ENCODE measurements at regions not wholly inside any gene's neighbourhood (a gene's known extent, or its start where the extent isn't known, plus 50 kb on each side); places are given as distances from the start of the nearest gene placed in this dataset.

- H3K4me3 Mint-ChIP-seq: no peak overlapping the region
- H3K4me1 Mint-ChIP-seq (ENCODE audit: low read depth): no peaks in the 10 kb centered on the region
- DNase-seq: no peak
- ATAC-seq (replicated peaks in 1 of 2): no peak
- no peaks in the 10 kb centered on the region for H3K36me3 Mint-ChIP-seq (ENCODE audit: insufficient read depth in 2 of 2)
- H3K9me3 Mint-ChIP-seq: peaks cover 2 to 11% of the 10 kb centered on the region in 2 donors
- no peak overlapping the region for H3K27ac Mint-ChIP-seq
- no peaks in the 10 kb centered on the region for H3K27me3 Mint-ChIP-seq (ENCODE audit: low read depth)
These were observed 596.6 kb upstream of the CDH5 start for GRCh38 chr16:65769776-65770438.

GRCh38 chr16:65769055-65769465 lies 597.4 kb upstream of the CDH5 start:
- no peaks in the 10 kb centered on the region for H3K36me3 Mint-ChIP-seq (ENCODE audit: insufficient read depth in 2 of 2)
- H3K27me3 Mint-ChIP-seq (ENCODE audit: low read depth): no peaks in the 10 kb centered on the region
- no peak for ATAC-seq (replicated peaks in 1 of 2)
- H3K4me1 Mint-ChIP-seq (ENCODE audit: low read depth): no peaks in the 10 kb centered on the region
- no peak overlapping the region for H3K27ac Mint-ChIP-seq
- DNase-seq: no peak
- H3K4me3 Mint-ChIP-seq: no peak overlapping the region
- peaks cover 2 to 11% of the 10 kb centered on the region in 2 donors for H3K9me3 Mint-ChIP-seq

GRCh38 chr16:65767125-65767524 lies 599.4 kb upstream of the CDH5 start:
- H3K36me3 Mint-ChIP-seq (ENCODE audit: insufficient read depth in 2 of 2): no peaks in the 10 kb centered on the region

GRCh38 chr16:65763640-65764305 lies 602.7 kb upstream of the CDH5 start:
- ATAC-seq (replicated peaks in 1 of 2) (no peak), DNase-seq (no peak)
- no peak overlapping the region for H3K27ac Mint-ChIP-seq
- peaks cover 3 to 6% of the 10 kb centered on the region in 2 donors for H3K9me3 Mint-ChIP-seq
- H3K4me3 Mint-ChIP-seq: no peak overlapping the region
- H3K27me3 Mint-ChIP-seq (ENCODE audit: low read depth): no peaks in the 10 kb centered on the region
- H3K36me3 Mint-ChIP-seq (ENCODE audit: insufficient read depth in 2 of 2): no peaks in the 10 kb centered on the region
- no peaks in the 10 kb centered on the region for H3K4me1 Mint-ChIP-seq (ENCODE audit: low read depth)

More at GRCh38 chr16:65767125-65767524, 599.4 kb upstream of the CDH5 start:
- no peak for ATAC-seq (replicated peaks in 1 of 2)
- Mint-ChIP-seq H3K27me3 (ENCODE audit: low read depth) (no peaks in the 10 kb centered on the region), H3K4me1 (ENCODE audit: low read depth) (no peaks in the 10 kb centered on the region), H3K9me3 (peaks cover 2 to 11% of the 10 kb centered on the region in 2 donors), H3K4me3 (no peak overlapping the region), H3K27ac (no peak overlapping the region)
- no peak for DNase-seq

- Mint-ChIP-seq H3K9me3 (peaks cover 0 to 2% of the 10 kb centered on the region in 2 donors), H3K27me3 (ENCODE audit: low read depth) (no peaks in the 10 kb centered on the region), H3K4me3 (no peak overlapping the region), H3K36me3 (ENCODE audit: insufficient read depth in 2 of 2) (no peaks in the 10 kb centered on the region), H3K27ac (no peak overlapping the region), H3K4me1 (ENCODE audit: low read depth) (no peaks in the 10 kb centered on the region)
- no peak for ATAC-seq (replicated peaks in 1 of 2)
- no peak for DNase-seq
These were observed 605.6 kb upstream of the CDH5 start for GRCh38 chr16:65760874-65761273.

- Mint-ChIP-seq H3K4me3 (no peak overlapping the region), H3K27ac (no peak overlapping the region), H3K9me3 (peaks cover 2 to 5% of the 10 kb centered on the region in 2 donors), H3K27me3 (ENCODE audit: low read depth) (no peaks in the 10 kb centered on the region), H3K36me3 (ENCODE audit: insufficient read depth in 2 of 2) (no peaks in the 10 kb centered on the region), H3K4me1 (ENCODE audit: low read depth) (no peaks in the 10 kb centered on the region)
- ATAC-seq (replicated peaks in 1 of 2) (no peak), DNase-seq (no peak)
These were observed 607.9 kb upstream of the CDH5 start for GRCh38 chr16:65758620-65759019.

- Mint-ChIP-seq H3K27ac (no peak overlapping the region), H3K27me3 (ENCODE audit: low read depth) (no peaks in the 10 kb centered on the region), H3K4me1 (ENCODE audit: low read depth) (no peaks in the 10 kb centered on the region), H3K4me3 (no peak overlapping the region), H3K36me3 (ENCODE audit: insufficient read depth in 2 of 2) (no peaks in the 10 kb centered on the region), H3K9me3 (peaks cover 4 to 5% of the 10 kb centered on the region in 2 donors)
- ATAC-seq (replicated peaks in 1 of 2) (no peak), DNase-seq (no peak)
These were observed 609.4 kb upstream of the CDH5 start for GRCh38 chr16:65757064-65757463.

- H3K4me1 Mint-ChIP-seq (ENCODE audit: low read depth): no peaks in the 10 kb centered on the region
- DNase-seq (no peak), ATAC-seq (replicated peaks in 1 of 2) (no peak)
- no peaks in the 10 kb centered on the region for H3K36me3 Mint-ChIP-seq (ENCODE audit: insufficient read depth in 2 of 2)
- no peaks in the 10 kb centered on the region for H3K27me3 Mint-ChIP-seq (ENCODE audit: low read depth)
- H3K4me3 Mint-ChIP-seq: no peak overlapping the region
- H3K9me3 Mint-ChIP-seq: peaks cover 2 to 4% of the 10 kb centered on the region in 2 donors
- no peak overlapping the region for H3K27ac Mint-ChIP-seq
These were observed 610.3 kb upstream of the CDH5 start for GRCh38 chr16:65756163-65756562.

GRCh38 chr16:65754820-65755691 lies 611.4 kb upstream of the CDH5 start:
- no peak for DNase-seq
- Mint-ChIP-seq H3K4me1 (ENCODE audit: low read depth) (no peaks in the 10 kb centered on the region), H3K36me3 (ENCODE audit: insufficient read depth in 2 of 2) (no peaks in the 10 kb centered on the region), H3K9me3 (peaks cover 2 to 4% of the 10 kb centered on the region in 2 donors), H3K27ac (no peak overlapping the region), H3K4me3 (no peak overlapping the region), H3K27me3 (ENCODE audit: low read depth) (no peaks in the 10 kb centered on the region)
- ATAC-seq (replicated peaks in 1 of 2): no peak

GRCh38 chr16:65752522-65752844 lies 614.0 kb upstream of the CDH5 start:
- peaks cover 2 to 4% of the 10 kb centered on the region in 2 donors for H3K9me3 Mint-ChIP-seq
- no peak overlapping the region for H3K27ac Mint-ChIP-seq
- H3K4me3 Mint-ChIP-seq: no peak overlapping the region
- H3K36me3 Mint-ChIP-seq (ENCODE audit: insufficient read depth in 2 of 2): no peaks in the 10 kb centered on the region
- no peak for ATAC-seq (replicated peaks in 1 of 2)
- no peaks in the 10 kb centered on the region for H3K4me1 Mint-ChIP-seq (ENCODE audit: low read depth)
- no peaks in the 10 kb centered on the region for H3K27me3 Mint-ChIP-seq (ENCODE audit: low read depth)
- no peak for DNase-seq

GRCh38 chr16:65751622-65752521 lies 614.6 kb upstream of the CDH5 start:
- Mint-ChIP-seq H3K27me3 (ENCODE audit: low read depth) (no peaks in the 10 kb centered on the region), H3K9me3 (peaks cover 2 to 4% of the 10 kb centered on the region in 2 donors), H3K4me1 (ENCODE audit: low read depth) (no peaks in the 10 kb centered on the region), H3K36me3 (ENCODE audit: insufficient read depth in 2 of 2) (no peaks in the 10 kb centered on the region), H3K27ac (no peak overlapping the region), H3K4me3 (no peak overlapping the region)
- no peak for DNase-seq
- ATAC-seq (replicated peaks in 1 of 2): no peak

GRCh38 chr16:65749506-65749905 lies 617.0 kb upstream of the CDH5 start:
- no peaks in the 10 kb centered on the region for H3K4me1 Mint-ChIP-seq (ENCODE audit: low read depth)
- H3K9me3 Mint-ChIP-seq: peaks cover 2 to 4% of the 10 kb centered on the region in 2 donors
- H3K36me3 Mint-ChIP-seq (ENCODE audit: insufficient read depth in 2 of 2): no peaks in the 10 kb centered on the region
- ATAC-seq (replicated peaks in 1 of 2): no peak
- no peak overlapping the region for H3K27ac Mint-ChIP-seq
- no peak for DNase-seq
- no peaks in the 10 kb centered on the region for H3K27me3 Mint-ChIP-seq (ENCODE audit: low read depth)
- no peak overlapping the region for H3K4me3 Mint-ChIP-seq
